K562 (cell line): ENCODE measurements at regions not wholly inside any gene's neighbourhood (a gene's known extent, or its start where the extent isn't known, plus 50 kb on each side); places are given as distances from the start of the nearest gene placed in this dataset.

ENCODE experiments used
- ATAC-seq: fragments of 200-7000 bp; cut with Tn5 transposase; 3 replicates; pipeline ENCODE4 v1.9.1; 2020; ENCODE audit warnings: moderate library complexity
- BruUV-seq: library from RNA; stranded (reverse); fragments of 400-500 nt; replicated peaks from 2 replicates; lab custom pipeline; 2021; lab: Mats Ljungman, UMichigan
- CTCF ChIA-PET: fragments of 300-600 bp; formaldehyde crosslinking; extraction: SDS; loops from one replicate; lab custom pipeline; 2021; ENCODE audit warnings: low intra/inter-chr PET ratio; lab: Yijun Ruan, JAX
- POLR2A ChIA-PET: fragments of 300-600, 350-650 bp; sonication (Branson Sonifier 250); formaldehyde crosslinking; extraction: SDS; loops from one replicate; lab custom pipeline; 2021; ENCODE audit warnings: antibody characterized with exemption, inconsistent platforms; lab: Yijun Ruan, JAX
- DNase-seq, 4 experiments: peaks; one replicate each; pipeline versions ENCODE4 v3.0.0 to v3.0.0-alpha.2; 2011 to 2018; ENCODE audit warnings: low spot score in 3 of 4, mixed read lengths in 3 of 4; ENCODE audit errors: extremely low read depth in 1 of 4
- FAIRE-seq: peaks from 2 replicates; lab custom pipeline; 2011; peaks lifted over from hg19 to GRCh38; lab: Jason Lieb, UNC
- H2AFZ ChIP-seq: 2 replicates; pipeline ENCODE4 v1.6.0; 2011; ENCODE audit warnings: low read depth, low read length, control low read depth, inconsistent platforms
- H3K27ac ChIP-seq: fragments of 200-600 bp; 3 replicates; pipeline ENCODE4 v1.8.0; 2011; ENCODE audit warnings: low read depth, mild to moderate bottlenecking, control low read depth, inconsistent platforms, low read length, moderate library complexity, mixed read lengths; ENCODE audit errors: extremely low read depth
- H3K27me3 ChIP-seq, 2 experiments: fragments of 300-600 bp in 1 of 2; 2 replicates in 1 of 2; 3 replicates in 1 of 2; pipeline versions ENCODE4 v1.6.0 to v1.8.0; 2011; ENCODE audit warnings: inconsistent platforms in 2 of 2, low read length in 2 of 2, mild to moderate bottlenecking in 1 of 2, mixed read lengths in 1 of 2, moderate library complexity in 1 of 2; ENCODE audit not compliant: control insufficient read depth in 2 of 2, insufficient read depth in 2 of 2
- H3K36me3 ChIP-seq: fragments of 300-600 bp; 3 replicates; pipeline ENCODE4 v1.8.0; 2011; ENCODE audit warnings: mild to moderate bottlenecking, low read length, inconsistent platforms; ENCODE audit not compliant: control insufficient read depth, insufficient read depth
- H3K4me1 ChIP-seq, 2 experiments: fragments of 200-600 bp in 1 of 2; replicated peaks in 1 of 2; 2 replicates in 1 of 2; 3 replicates in 1 of 2; pipeline versions ENCODE4 v1.5.1 to v1.8.0; 2011; ENCODE audit warnings: inconsistent platforms in 2 of 2, low read length in 2 of 2, mild to moderate bottlenecking in 1 of 2, mixed read lengths in 1 of 2, moderate library complexity in 1 of 2; ENCODE audit not compliant: control insufficient read depth in 2 of 2, insufficient read depth in 2 of 2
- H3K4me2 ChIP-seq: 2 replicates; pipeline ENCODE4 v1.6.1; 2011; ENCODE audit warnings: low read length, control low read depth, inconsistent platforms, mixed read lengths; ENCODE audit not compliant: insufficient read depth
- H3K4me3 ChIP-seq: fragments of 200-600 bp; sonication (generic), shearing (Covaris generic); 2 replicates; pipeline ENCODE4 v1.5.1; 2016; ENCODE audit warnings: control low read depth, inconsistent platforms
- H3K79me2 ChIP-seq: fragments of 200-600 bp; 3 replicates; pipeline ENCODE4 v1.8.0; 2011; ENCODE audit warnings: low read length, inconsistent platforms; ENCODE audit not compliant: control insufficient read depth, insufficient read depth
- H3K9ac ChIP-seq, 2 experiments: 2 replicates each; pipeline versions ENCODE4 v1.6.0 to v1.6.1; 2011; ENCODE audit warnings: low read depth in 2 of 2, low read length in 2 of 2, control low read depth in 1 of 2, inconsistent platforms in 1 of 2, mild to moderate bottlenecking in 1 of 2, mixed read lengths in 1 of 2; ENCODE audit not compliant: insufficient read depth in 1 of 2
- H3K9me1 ChIP-seq: one replicate; pipeline ENCODE4 v1.6.0; 2011; ENCODE audit warnings: inconsistent platforms, mild to moderate bottlenecking, low read length, moderate library complexity; ENCODE audit not compliant: control insufficient read depth, insufficient read depth
- H3K9me3 ChIP-seq: replicated peaks from 2 replicates; pipeline ENCODE4 v1.5.1; 2011; ENCODE audit warnings: low read depth, low read length, inconsistent platforms; ENCODE audit not compliant: control insufficient read depth, insufficient read depth
- H4K20me1 ChIP-seq: replicated peaks from 2 replicates; pipeline ENCODE4 v1.6.1; 2011; ENCODE audit warnings: low read length, inconsistent platforms, mixed read lengths; ENCODE audit not compliant: control insufficient read depth, insufficient read depth
- NCOA6 ChIP-seq: fragments of 450-650 bp; IDR thresholded peaks from 2 replicates; pipeline ENCODE4 v1.6.1; 2017; ENCODE audit warnings: mild to moderate bottlenecking
- NFIC ChIP-seq: fragments of 450-650 bp; IDR thresholded peaks from 2 replicates; pipeline ENCODE4 v1.6.1; 2017; ENCODE audit warnings: mild to moderate bottlenecking, inconsistent platforms
- WGBS: fragments of 100-300 bp; shearing (Covaris generic); methylation state at CpG from one replicate; pipeline ENCODE4 v1.1.6; 2016; ENCODE audit warnings: low coverage, mixed read lengths; ENCODE audit not compliant: insufficient coverage; ENCODE audit errors: missing lambda C conversion rate; 5-methylcytosine and 5-hydroxymethylcytosine counted together
- in situ Hi-C: fragments of 300-500 bp; cut with MboI; formaldehyde crosslinking; loops from 4 replicates; pipeline ENCODE4 v1.15.0; 2018; ENCODE audit warnings: inconsistent platforms, mixed read lengths
- intact Hi-C: fragments of 100-400 bp; cut with micrococcal nuclease; formaldehyde crosslinking; loops from 2 replicates; pipeline ENCODE4 v1.14.2; 2022
- TF ChIP-seq, protein P1 (sequence below), 2 experiments: IDR thresholded peaks; 2 replicates each; pipeline ENCODE4 v1.6.1; 2011; ENCODE audit warnings: borderline replicate concordance in 1 of 2, control low read depth in 1 of 2, low read depth in 1 of 2, low read length in 1 of 2, mild to moderate bottlenecking in 1 of 2, mixed read lengths in 1 of 2, moderate library complexity in 1 of 2; ENCODE audit not compliant: insufficient read depth in 1 of 2, insufficient read length in 1 of 2, poor library complexity in 1 of 2, severe bottlenecking in 1 of 2; ENCODE audit errors: extremely low read depth in 1 of 2

DNA sequence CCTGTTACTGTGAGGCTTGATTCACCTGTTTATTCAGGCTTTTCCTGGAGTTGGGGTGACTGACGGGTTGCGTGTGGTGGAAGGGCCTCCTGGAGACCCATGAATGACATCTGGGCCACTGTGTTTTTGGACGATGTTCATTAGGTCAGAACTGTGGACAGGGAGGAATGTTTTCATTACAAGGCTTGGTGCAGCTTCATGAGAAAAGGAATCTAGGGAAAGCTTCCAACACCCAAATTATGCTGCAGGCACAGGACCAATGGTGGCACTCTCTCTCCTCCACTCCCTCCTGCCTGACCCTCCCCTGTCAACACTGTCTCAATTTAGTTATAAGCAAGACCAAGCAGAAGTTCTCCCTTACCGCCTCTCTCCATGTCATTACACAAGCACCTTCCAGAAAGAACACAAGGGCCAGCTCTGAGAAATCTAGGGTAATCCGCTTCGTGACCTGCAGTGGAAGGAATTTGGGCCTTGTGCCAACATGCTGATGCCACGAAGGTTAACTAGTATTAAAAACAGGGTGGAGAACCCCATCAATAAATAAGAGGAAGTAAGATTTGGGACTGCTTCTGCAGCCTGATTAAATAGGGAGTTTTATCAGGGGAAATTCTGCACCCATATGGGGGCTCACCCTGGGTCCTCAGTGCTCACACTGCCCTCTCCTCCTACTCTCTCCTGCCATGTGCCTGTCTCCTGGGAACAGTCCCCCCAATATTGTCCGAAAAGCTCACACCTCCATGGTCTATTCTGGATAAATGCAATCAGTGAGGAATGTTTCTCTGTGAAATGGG is 200.3 kb downstream of the KTN1 start:
- Histone ChIP-seq H3K36me3 (0 out of 3 replicates have a peak, but pooled peaks cover 2% of the 10 kb centered on the region), H3K9me1 (no peaks in the 10 kb centered on the region), H3K9ac (no peak overlapping the region), H4K20me1 (no peaks in the 10 kb centered on the region), H3K9me3 (no peaks in the 10 kb centered on the region), H3K4me2 (no peak overlapping the region), H3K4me1 (peaks cover 0 to 20% of the 10 kb centered on the region in 2 experiments; a peak in 4 of 5 replicates), H3K27ac (no peak overlapping the region), H3K27me3 (no peaks in the 10 kb centered on the region; a peak in 1 of 5 replicates), H3K79me2 (no peaks in the 10 kb centered on the region), H3K4me3 (no peak overlapping the region), H2AFZ (no peak overlapping the region)
- ChIA-PET CTCF (no interaction called here), POLR2A (interaction anchor here (0.7 kb wide), 1 partner anchor 345 kb away, joined by 3 read pairs; no protein-coding TSS in a partner anchor)
- intact Hi-C loops: no loop called here
- WGBS: 40% methylated on average over 7 of the region's 8 CpGs
- BruUV-seq: no TSS peak
- no peak for FAIRE-seq
- no peak for TF ChIP-seq NCOA6
- TF ChIP-seq, protein P1, sequence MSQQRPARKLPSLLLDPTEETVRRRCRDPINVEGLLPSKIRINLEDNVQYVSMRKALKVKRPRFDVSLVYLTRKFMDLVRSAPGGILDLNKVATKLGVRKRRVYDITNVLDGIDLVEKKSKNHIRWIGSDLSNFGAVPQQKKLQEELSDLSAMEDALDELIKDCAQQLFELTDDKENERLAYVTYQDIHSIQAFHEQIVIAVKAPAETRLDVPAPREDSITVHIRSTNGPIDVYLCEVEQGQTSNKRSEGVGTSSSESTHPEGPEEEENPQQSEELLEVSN (IDR thresholded peaks at IDR 0.05; ENCODE audit: borderline replicate concordance in 1 of 2, extremely low read depth in 1 of 2, insufficient read depth in 1 of 2, insufficient read length in 1 of 2, low read depth in 1 of 2, low read length in 1 of 2, poor library complexity in 1 of 2, severe bottlenecking in 1 of 2): no peak
- TF ChIP-seq NFIC: peak; percentile 52
- ATAC-seq: no peak
- no peak for DNase-seq
- in situ Hi-C loops: no loop called here
